ENCODE measurements at regions not wholly inside any gene's neighbourhood (a gene's known extent, or its start where the extent isn't known, plus 50 kb on each side); places are given as distances from the start of the nearest gene placed in this dataset.

DNA sequence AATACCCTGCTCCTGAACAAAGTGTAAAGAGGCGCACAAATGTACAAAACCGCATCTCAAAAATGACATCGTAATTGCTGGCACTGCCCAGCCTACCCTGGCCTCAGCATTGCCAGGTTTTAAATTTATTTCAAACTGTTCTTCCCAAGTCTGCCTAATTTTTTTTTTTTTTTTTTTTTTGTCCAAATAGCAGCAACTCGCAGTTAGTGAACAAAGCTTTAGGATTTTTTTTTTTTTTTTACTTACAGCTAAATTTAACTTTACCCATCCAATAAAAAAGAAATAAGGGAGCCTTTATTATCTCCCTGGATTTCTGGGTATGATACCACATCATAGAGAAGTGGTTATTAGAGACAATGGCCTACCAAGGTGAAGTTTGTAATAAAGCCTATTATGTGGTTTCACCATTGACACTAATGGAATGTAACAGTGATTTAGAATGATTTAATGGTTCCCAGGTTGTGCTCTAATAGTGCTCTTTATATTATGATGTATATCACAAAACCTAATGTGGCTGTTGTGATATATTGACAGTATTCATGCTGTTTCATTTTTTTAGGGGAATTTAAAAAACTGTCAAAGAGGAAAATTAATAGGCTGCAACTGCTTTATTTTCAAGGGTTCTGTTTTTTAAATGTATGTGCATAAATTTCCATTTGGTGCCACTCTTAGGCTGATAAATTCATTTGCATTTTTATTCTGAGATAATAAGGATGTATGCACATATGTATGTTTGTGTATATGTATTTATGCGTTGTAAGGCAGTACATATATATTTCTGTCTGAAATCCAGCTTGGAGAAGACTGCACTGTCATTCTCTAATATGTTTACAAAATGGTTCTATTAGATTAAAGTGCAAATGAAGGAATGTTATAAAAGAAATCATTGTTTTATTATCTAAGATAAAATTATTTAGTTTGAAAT, 309.0 kb downstream of the TFEC start:
- no peak for TF ChIP-seq EZH2phosphoT487 (IDR thresholded peaks at IDR 0.05; ENCODE audit: low read length)
- no peak for TF ChIP-seq CTCF (IDR thresholded peaks at IDR 0.05; ENCODE audit: low read length)
